Lower leg skin (tissue), 4 donors: ENCODE measurements at regions not wholly inside any gene's neighbourhood (a gene's known extent, or its start where the extent isn't known, plus 50 kb on each side); places are given as distances from the start of the nearest gene placed in this dataset.

ENCODE experiments used
- DNase-seq, 2 donors: peaks; one replicate each; pipeline ENCODE4 v3.0.0-alpha.2; 2019; ENCODE audit warnings: low spot score in 2 of 2
- H3K4me3 ChIP-seq: fragments of 200-600 bp; sonication (generic); 2 replicates; pipeline ENCODE4 v1.5.1; 2017; ENCODE audit warnings: mild to moderate bottlenecking, low read depth; ENCODE audit not compliant: poor library complexity, severe bottlenecking
- CTCF ChIP-seq, 3 donors: fragments of 450-650 bp; IDR thresholded peaks; one replicate each; pipeline ENCODE4 v1.5.1; 2016; ENCODE audit warnings: antibody characterized with exemption in 3 of 3, mild to moderate bottlenecking in 3 of 3, moderate library complexity in 2 of 3
- POLR2A ChIP-seq, 2 donors: fragments of 450-650 bp; IDR thresholded peaks; one replicate each; pipeline ENCODE4 v1.6.1; 2016 to 2017; ENCODE audit warnings: antibody characterized with exemption in 2 of 2, mild to moderate bottlenecking in 1 of 2, moderate library complexity in 1 of 2
- WGBS, 2 donors: methylation state at CpG; one replicate each; pipeline ENCODE4 v1.1.5; 2018; 5-methylcytosine and 5-hydroxymethylcytosine counted together
- intact Hi-C: fragments of 100-400 bp; cut with DNase I; formaldehyde crosslinking; loops from one replicate; pipeline ENCODE4 v1.15.0; 2023; ENCODE audit warnings: low total_unique reads

DNA sequence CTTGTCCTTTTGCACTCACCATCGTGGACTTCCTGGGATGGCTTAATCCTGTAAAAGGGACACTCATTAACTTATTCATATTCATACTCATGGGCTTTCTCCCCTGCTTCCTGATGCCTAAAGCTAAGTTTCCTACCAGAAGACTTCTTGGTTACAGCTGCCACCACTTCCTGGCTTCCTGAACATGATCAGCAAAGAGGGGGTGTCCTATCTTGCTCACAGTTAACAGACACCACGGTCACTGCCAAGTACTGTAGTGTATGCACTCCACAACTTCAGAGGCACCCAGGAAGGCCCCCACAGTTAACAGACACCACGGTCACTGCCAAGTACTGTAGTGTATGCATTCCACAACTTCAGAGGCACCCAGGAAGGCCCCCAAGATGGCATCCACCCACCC is 177.8 kb downstream of the SIPA1L2 start:
- TF ChIP-seq POLR2A (IDR thresholded peaks at IDR 0.05) (no peak), CTCF (IDR thresholded peaks at IDR 0.05) (no peak)
- H3K4me3 ChIP-seq, result no peak overlapping the region
- 90 to 93% methylated on average over 3 of the region's 3 CpGs for WGBS, 2 donors
- no peak for DNase-seq
- intact Hi-C loops, result no loop called here

- 79 to 85% methylated on average over 2 of the region's 2 CpGs for WGBS, 2 donors
- H3K4me3 ChIP-seq, result no peak overlapping the region
- TF ChIP-seq POLR2A (IDR thresholded peaks at IDR 0.05) (no peak), CTCF (IDR thresholded peaks at IDR 0.05) (no peak)
- intact Hi-C loops, result no loop called here
- DNase-seq, result no peak
Observed at GRCh38 chr1:232451506-232451905, 178.4 kb downstream of the SIPA1L2 start.

- 56 to 78% methylated on average over 1 of the region's 1 CpG for WGBS, 2 donors
- no peak overlapping the region for H3K4me3 ChIP-seq
- intact Hi-C loops, result no loop called here
- TF ChIP-seq CTCF (IDR thresholded peaks at IDR 0.05), result no peak
- TF ChIP-seq POLR2A (IDR thresholded peaks at IDR 0.05), result no peak
- DNase-seq, result no peak
Observed at GRCh38 chr1:232450615-232451014, 179.3 kb downstream of the SIPA1L2 start.

- no peak overlapping the region for H3K4me3 ChIP-seq
- TF ChIP-seq CTCF (IDR thresholded peaks at IDR 0.05) (no peak), POLR2A (IDR thresholded peaks at IDR 0.05) (no peak)
- intact Hi-C loops, result no loop called here
- DNase-seq, result no peak
- 60 to 73% methylated on average over 2 of the region's 2 CpGs for WGBS, 2 donors
Observed at GRCh38 chr1:232447125-232447524, 182.8 kb downstream of the SIPA1L2 start.

DNA sequence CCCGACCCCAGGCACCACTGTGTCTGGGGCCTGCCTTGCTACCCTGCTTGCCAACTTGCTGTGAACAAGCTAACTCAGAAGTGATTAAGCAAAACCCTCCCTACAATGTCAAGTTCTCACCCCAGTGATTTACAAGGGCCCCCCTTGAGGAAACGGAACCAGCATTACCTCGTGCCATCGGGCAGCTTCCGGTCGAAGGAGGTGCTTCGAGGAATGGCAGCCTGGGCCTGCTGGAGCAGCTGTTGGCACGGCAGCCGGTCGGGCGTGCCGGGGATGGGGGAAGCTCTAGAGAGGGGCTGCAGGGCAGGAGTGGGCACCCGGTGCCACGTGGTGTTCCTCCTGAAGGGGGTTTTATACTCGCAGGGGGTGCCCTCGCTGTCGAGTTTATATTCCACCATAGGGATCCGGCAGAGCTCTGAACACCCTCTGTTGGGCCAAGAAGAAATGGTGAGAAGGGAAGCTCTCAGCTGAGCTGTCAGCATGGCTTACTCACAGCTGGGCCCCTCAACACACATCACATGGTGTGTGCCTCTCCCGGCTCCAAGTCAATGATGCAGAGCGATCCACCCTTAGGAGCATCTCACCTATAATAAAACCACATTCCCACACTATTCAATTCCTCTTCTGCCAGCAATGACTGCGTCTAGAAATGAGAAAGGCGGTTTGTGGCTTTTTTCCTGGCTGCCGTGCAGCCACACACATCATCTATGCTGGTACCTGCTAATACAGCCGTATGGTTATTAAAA is 184.4 kb downstream of the SIPA1L2 start:
- DNase-seq, result no peak
- H3K4me3 ChIP-seq, result no peak overlapping the region
- TF ChIP-seq POLR2A (IDR thresholded peaks at IDR 0.05) (no peak), CTCF (IDR thresholded peaks at IDR 0.05) (no peak)
- WGBS, 2 donors, result 90 to 93% methylated on average over 24 of the region's 24 CpGs
- intact Hi-C loops, result no loop called here

GRCh38 chr1:232443372-232443771 is 186.6 kb downstream of the SIPA1L2 start:
- TF ChIP-seq POLR2A (IDR thresholded peaks at IDR 0.05), result no peak
- TF ChIP-seq CTCF (IDR thresholded peaks at IDR 0.05), result no peak
- 86 to 89% methylated on average over 7 of the region's 7 CpGs for WGBS, 2 donors
- no peak overlapping the region for H3K4me3 ChIP-seq
- no peak for DNase-seq
- intact Hi-C loops, result no loop called here
